IMR-90 (cell line): ENCODE measurements at regions not wholly inside any gene's neighbourhood (a gene's known extent, or its start where the extent isn't known, plus 50 kb on each side); places are given as distances from the start of the nearest gene placed in this dataset.
"Not testable (repeated sequence)": the region's sequence is repeated elsewhere in the genome, so short reads cannot be mapped to it uniquely, and the experiment has no call there.

ENCODE experiments used
- ATAC-seq: fragments of 200-7000 bp; cut with Tn5 transposase; 2 replicates; pipeline ENCODE4 v1.9.1; 2020; ENCODE audit warnings: low read depth, mild to moderate bottlenecking, moderate library complexity
- BruUV-seq: library from RNA; stranded (reverse); fragments of 400-500 nt; replicated peaks from 2 replicates; lab custom pipeline; 2021; lab: Mats Ljungman, UMichigan
- CTCF ChIA-PET: fragments of 300-600 bp; formaldehyde crosslinking; extraction: SDS; loops from one replicate; lab custom pipeline; 2021; ENCODE audit warnings: antibody characterized with exemption; lab: Yijun Ruan, JAX
- POLR2A ChIA-PET: fragments of 300-600 bp; sonication (Branson Sonifier 250); formaldehyde crosslinking; loops from one replicate; lab custom pipeline; 2022; ENCODE audit warnings: antibody characterized with exemption; ENCODE audit not compliant: unreplicated experiment; lab: Charles Lee
- DNase-seq: peaks from one replicate; pipeline ENCODE4 v3.0.0; 2013
- H2AFZ ChIP-seq: replicated peaks from 2 replicates; pipeline ENCODE3; 2013; ENCODE audit warnings: low read length, mild to moderate bottlenecking; ENCODE audit not compliant: poor library complexity
- H2AK5ac ChIP-seq: 2 replicates; pipeline ENCODE4 v1.6.1; 2013; ENCODE audit warnings: low read depth, low read length, inconsistent platforms
- H2AK9ac ChIP-seq: replicated peaks from 2 replicates; pipeline ENCODE3; 2013; ENCODE audit warnings: mild to moderate bottlenecking, low read depth, low read length, moderate library complexity; ENCODE audit not compliant: poor library complexity
- H2BK120ac ChIP-seq: 2 replicates; pipeline ENCODE4 v1.6.1; 2013; ENCODE audit warnings: low read depth, low read length, inconsistent platforms
- H2BK15ac ChIP-seq: 3 replicates; pipeline ENCODE4 v1.6.1; 2013; ENCODE audit warnings: low read depth, low read length, inconsistent platforms
- H2BK20ac ChIP-seq: 2 replicates; pipeline ENCODE4 v1.6.1; 2013; ENCODE audit warnings: low read depth, mild to moderate bottlenecking, inconsistent platforms, low read length, moderate library complexity
- H2BK5ac ChIP-seq: 2 replicates; pipeline ENCODE4 v1.6.1; 2013; ENCODE audit warnings: mild to moderate bottlenecking, low read depth, low read length, inconsistent platforms; ENCODE audit not compliant: poor library complexity, severe bottlenecking
- H3K14ac ChIP-seq: replicated peaks from 2 replicates; pipeline ENCODE4 v1.6.1; 2013; ENCODE audit warnings: low read depth, low read length, inconsistent platforms
- H3K18ac ChIP-seq: 2 replicates; pipeline ENCODE4 v1.6.1; 2013; ENCODE audit warnings: low read depth, low read length, control low read depth
- H3K23ac ChIP-seq: 2 replicates; pipeline ENCODE4 v1.6.1; 2013; ENCODE audit warnings: low read depth, low read length, inconsistent platforms
- H3K27ac ChIP-seq: 2 replicates; pipeline ENCODE4 v1.5.1; 2013; ENCODE audit warnings: mild to moderate bottlenecking, control low read depth, low read length; ENCODE audit not compliant: insufficient read depth
- H3K27me3 ChIP-seq: 2 replicates; pipeline ENCODE4 v1.6.1; 2013; ENCODE audit warnings: low read length; ENCODE audit not compliant: control insufficient read depth, insufficient read depth
- H3K36me3 ChIP-seq: 2 replicates; pipeline ENCODE4 v1.6.1; 2013; ENCODE audit warnings: low read length, mixed read lengths; ENCODE audit not compliant: control insufficient read depth, insufficient read depth
- H3K4ac ChIP-seq: 2 replicates; pipeline ENCODE4 v1.6.1; 2013; ENCODE audit warnings: low read depth, low read length, inconsistent platforms
- H3K4me1 ChIP-seq: 2 replicates; pipeline ENCODE4 v1.6.1; 2013; ENCODE audit warnings: low read length, mixed read lengths; ENCODE audit not compliant: control insufficient read depth, insufficient read depth
- H3K4me2 ChIP-seq: 2 replicates; pipeline ENCODE4 v1.6.1; 2013; ENCODE audit warnings: low read depth, mild to moderate bottlenecking, control low read depth, low read length, moderate library complexity
- H3K4me3 ChIP-seq: 2 replicates; pipeline ENCODE4 v1.5.1; 2013; ENCODE audit warnings: low read depth, mild to moderate bottlenecking, control low read depth, low read length, moderate library complexity; ENCODE audit not compliant: insufficient read depth
- H3K56ac ChIP-seq: 2 replicates; pipeline ENCODE4 v1.6.1; 2013; ENCODE audit warnings: low read length, inconsistent platforms; ENCODE audit not compliant: insufficient read depth; ENCODE audit errors: extremely low read depth
- H3K79me1 ChIP-seq, 2 experiments: 2 replicates each; pipeline ENCODE4 v1.6.1; 2013; ENCODE audit warnings: low read length in 2 of 2, inconsistent platforms in 1 of 2, low read depth in 1 of 2
- H3K9ac ChIP-seq: 2 replicates; pipeline ENCODE4 v1.6.1; 2013; ENCODE audit warnings: low read depth, low read length, control low read depth
- H3K9me1 ChIP-seq: 2 replicates; pipeline ENCODE4 v1.6.1; 2013; ENCODE audit warnings: low read length, inconsistent platforms; ENCODE audit not compliant: insufficient read depth
- H3K9me3 ChIP-seq: 2 replicates; pipeline ENCODE4 v1.6.1; 2013; ENCODE audit warnings: low read length; ENCODE audit not compliant: control insufficient read depth, insufficient read depth
- H4K20me1 ChIP-seq: 2 replicates; pipeline ENCODE4 v1.6.1; 2013; ENCODE audit warnings: low read length, inconsistent platforms; ENCODE audit not compliant: insufficient read depth
- H4K5ac ChIP-seq: 2 replicates; pipeline ENCODE4 v1.6.1; 2013; ENCODE audit warnings: mild to moderate bottlenecking, low read depth, low read length, control low read depth
- H4K8ac ChIP-seq, 2 experiments: 2 replicates each; pipeline ENCODE4 v1.6.1; 2013; ENCODE audit warnings: low read depth in 2 of 2, low read length in 2 of 2, control low read depth in 1 of 2, inconsistent platforms in 1 of 2
- H4K91ac ChIP-seq: 2 replicates; pipeline ENCODE4 v1.6.1; 2013; ENCODE audit warnings: low read depth, low read length, inconsistent platforms; ENCODE audit not compliant: insufficient read depth
- WGBS, 2 experiments: methylation state at CpG; one replicate each; pipeline versions ENCODE4 v1.1.5 to v1.1.7; 2013; ENCODE audit warnings: missing lambda C conversion rate in 2 of 2; ENCODE audit not compliant: insufficient read length in 1 of 2; ENCODE audit errors: extremely low coverage in 2 of 2; 5-methylcytosine and 5-hydroxymethylcytosine counted together
- dilution Hi-C: fragments of 300-500 bp; cut with HindIII; formaldehyde crosslinking; loops from one replicate; pipeline ENCODE4 v1.14.3; 2018; ENCODE audit warnings: low sequenced_read_pairs; ENCODE audit not compliant: unreplicated experiment
- in situ Hi-C: fragments of 300-500 bp; cut with MboI; formaldehyde crosslinking; loops from 3 replicates; pipeline ENCODE4 v1.14.3; 2019; ENCODE audit warnings: low sequenced_read_pairs, inconsistent platforms, mixed read lengths
- intact Hi-C: fragments of 100-400 bp; cut with micrococcal nuclease; formaldehyde crosslinking; loops from 2 replicates; pipeline ENCODE4 v1.10.0; 2022

DNA sequence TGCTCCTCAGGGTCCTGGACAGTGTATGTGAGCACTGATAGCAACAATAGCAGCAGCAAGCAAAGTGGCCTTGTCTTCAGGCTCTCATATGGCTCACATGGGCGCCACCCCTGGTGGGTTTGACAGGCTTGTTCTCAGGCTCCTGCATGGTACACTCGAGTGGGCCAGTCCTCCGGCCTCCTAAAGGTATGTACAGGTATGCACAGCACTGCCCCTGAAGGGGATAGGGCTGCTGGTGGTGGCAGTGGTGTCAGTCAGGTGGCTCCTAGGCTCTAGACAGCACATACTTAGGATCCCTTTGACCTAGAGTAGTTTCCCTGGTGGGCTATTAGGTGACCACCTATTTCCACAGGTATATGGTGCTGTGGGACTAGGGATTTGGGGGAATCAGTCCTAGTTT is 79.8 kb downstream of the LGALS9B start:
- H4K20me1 ChIP-seq, H2AK9ac ChIP-seq, H4K8ac ChIP-seq, H3K27ac ChIP-seq, H3K4ac ChIP-seq, H4K5ac ChIP-seq, H3K27me3 ChIP-seq, CTCF ChIA-PET, H4K91ac ChIP-seq, in situ Hi-C loops, H3K36me3 ChIP-seq, H3K4me1 ChIP-seq, dilution Hi-C loops, ATAC-seq, H3K56ac ChIP-seq, POLR2A ChIA-PET, H3K9me1 ChIP-seq, H3K23ac ChIP-seq, H3K18ac ChIP-seq, H2BK120ac ChIP-seq, H2BK5ac ChIP-seq, BruUV-seq, DNase-seq, intact Hi-C loops, H3K4me2 ChIP-seq, H2BK20ac ChIP-seq, H3K9ac ChIP-seq, H3K79me1 ChIP-seq, H3K4me3 ChIP-seq, H3K14ac ChIP-seq, H2AFZ ChIP-seq, H3K9me3 ChIP-seq, H2BK15ac ChIP-seq, H2AK5ac ChIP-seq: not testable (repeated sequence)
- no CpG with 5 or more reads among the region's 3 CpGs for WGBS, 2 experiments
